IMR-90 (cell line): ENCODE measurements at regions not wholly inside any gene's neighbourhood (a gene's known extent, or its start where the extent isn't known, plus 50 kb on each side); places are given as distances from the start of the nearest gene placed in this dataset.
A peak's percentile ranks its signal among the peaks of the same experiment; 100 is the strongest.

Experiments
- ATAC-seq: fragments of 200-7000 bp; cut with Tn5 transposase; 2 replicates; pipeline ENCODE4 v1.9.1; 2020; ENCODE audit warnings: low read depth, mild to moderate bottlenecking, moderate library complexity
- BruUV-seq: library from RNA; stranded (reverse); fragments of 400-500 nt; replicated peaks from 2 replicates; lab custom pipeline; 2021; lab: Mats Ljungman, UMichigan
- CTCF ChIA-PET: fragments of 300-600 bp; formaldehyde crosslinking; extraction: SDS; loops from one replicate; lab custom pipeline; 2021; ENCODE audit warnings: antibody characterized with exemption; lab: Yijun Ruan, JAX
- POLR2A ChIA-PET: fragments of 300-600 bp; sonication (Branson Sonifier 250); formaldehyde crosslinking; loops from one replicate; lab custom pipeline; 2022; ENCODE audit warnings: antibody characterized with exemption; ENCODE audit not compliant: unreplicated experiment; lab: Charles Lee
- DNase-seq: peaks from one replicate; pipeline ENCODE4 v3.0.0; 2013
- H2AFZ ChIP-seq: replicated peaks from 2 replicates; pipeline ENCODE3; 2013; ENCODE audit warnings: low read length, mild to moderate bottlenecking; ENCODE audit not compliant: poor library complexity
- H2AK5ac ChIP-seq: 2 replicates; pipeline ENCODE4 v1.6.1; 2013; ENCODE audit warnings: low read depth, low read length, inconsistent platforms
- H2AK9ac ChIP-seq: replicated peaks from 2 replicates; pipeline ENCODE3; 2013; ENCODE audit warnings: mild to moderate bottlenecking, low read depth, low read length, moderate library complexity; ENCODE audit not compliant: poor library complexity
- H2BK120ac ChIP-seq: 2 replicates; pipeline ENCODE4 v1.6.1; 2013; ENCODE audit warnings: low read depth, low read length, inconsistent platforms
- H2BK15ac ChIP-seq: 3 replicates; pipeline ENCODE4 v1.6.1; 2013; ENCODE audit warnings: low read depth, low read length, inconsistent platforms
- H2BK20ac ChIP-seq: 2 replicates; pipeline ENCODE4 v1.6.1; 2013; ENCODE audit warnings: low read depth, mild to moderate bottlenecking, inconsistent platforms, low read length, moderate library complexity
- H2BK5ac ChIP-seq: 2 replicates; pipeline ENCODE4 v1.6.1; 2013; ENCODE audit warnings: mild to moderate bottlenecking, low read depth, low read length, inconsistent platforms; ENCODE audit not compliant: poor library complexity, severe bottlenecking
- H3K14ac ChIP-seq: replicated peaks from 2 replicates; pipeline ENCODE4 v1.6.1; 2013; ENCODE audit warnings: low read depth, low read length, inconsistent platforms
- H3K18ac ChIP-seq: 2 replicates; pipeline ENCODE4 v1.6.1; 2013; ENCODE audit warnings: low read depth, low read length, control low read depth
- H3K23ac ChIP-seq: 2 replicates; pipeline ENCODE4 v1.6.1; 2013; ENCODE audit warnings: low read depth, low read length, inconsistent platforms
- H3K27ac ChIP-seq: 2 replicates; pipeline ENCODE4 v1.5.1; 2013; ENCODE audit warnings: mild to moderate bottlenecking, control low read depth, low read length; ENCODE audit not compliant: insufficient read depth
- H3K27me3 ChIP-seq: 2 replicates; pipeline ENCODE4 v1.6.1; 2013; ENCODE audit warnings: low read length; ENCODE audit not compliant: control insufficient read depth, insufficient read depth
- H3K36me3 ChIP-seq: 2 replicates; pipeline ENCODE4 v1.6.1; 2013; ENCODE audit warnings: low read length, mixed read lengths; ENCODE audit not compliant: control insufficient read depth, insufficient read depth
- H3K4ac ChIP-seq: 2 replicates; pipeline ENCODE4 v1.6.1; 2013; ENCODE audit warnings: low read depth, low read length, inconsistent platforms
- H3K4me1 ChIP-seq: 2 replicates; pipeline ENCODE4 v1.6.1; 2013; ENCODE audit warnings: low read length, mixed read lengths; ENCODE audit not compliant: control insufficient read depth, insufficient read depth
- H3K4me2 ChIP-seq: 2 replicates; pipeline ENCODE4 v1.6.1; 2013; ENCODE audit warnings: low read depth, mild to moderate bottlenecking, control low read depth, low read length, moderate library complexity
- H3K4me3 ChIP-seq: 2 replicates; pipeline ENCODE4 v1.5.1; 2013; ENCODE audit warnings: low read depth, mild to moderate bottlenecking, control low read depth, low read length, moderate library complexity; ENCODE audit not compliant: insufficient read depth
- H3K56ac ChIP-seq: 2 replicates; pipeline ENCODE4 v1.6.1; 2013; ENCODE audit warnings: low read length, inconsistent platforms; ENCODE audit not compliant: insufficient read depth; ENCODE audit errors: extremely low read depth
- H3K79me1 ChIP-seq, 2 experiments: 2 replicates each; pipeline ENCODE4 v1.6.1; 2013; ENCODE audit warnings: low read length in 2 of 2, inconsistent platforms in 1 of 2, low read depth in 1 of 2
- H3K9ac ChIP-seq: 2 replicates; pipeline ENCODE4 v1.6.1; 2013; ENCODE audit warnings: low read depth, low read length, control low read depth
- H3K9me1 ChIP-seq: 2 replicates; pipeline ENCODE4 v1.6.1; 2013; ENCODE audit warnings: low read length, inconsistent platforms; ENCODE audit not compliant: insufficient read depth
- H3K9me3 ChIP-seq: 2 replicates; pipeline ENCODE4 v1.6.1; 2013; ENCODE audit warnings: low read length; ENCODE audit not compliant: control insufficient read depth, insufficient read depth
- H4K20me1 ChIP-seq: 2 replicates; pipeline ENCODE4 v1.6.1; 2013; ENCODE audit warnings: low read length, inconsistent platforms; ENCODE audit not compliant: insufficient read depth
- H4K5ac ChIP-seq: 2 replicates; pipeline ENCODE4 v1.6.1; 2013; ENCODE audit warnings: mild to moderate bottlenecking, low read depth, low read length, control low read depth
- H4K8ac ChIP-seq, 2 experiments: 2 replicates each; pipeline ENCODE4 v1.6.1; 2013; ENCODE audit warnings: low read depth in 2 of 2, low read length in 2 of 2, control low read depth in 1 of 2, inconsistent platforms in 1 of 2
- H4K91ac ChIP-seq: 2 replicates; pipeline ENCODE4 v1.6.1; 2013; ENCODE audit warnings: low read depth, low read length, inconsistent platforms; ENCODE audit not compliant: insufficient read depth
- RFX5 ChIP-seq: IDR thresholded peaks from 2 replicates; pipeline ENCODE4 v1.8.0; 2012; ENCODE audit warnings: low read depth, mild to moderate bottlenecking, low read length, moderate library complexity
- WGBS, 2 experiments: methylation state at CpG; one replicate each; pipeline versions ENCODE4 v1.1.5 to v1.1.7; 2013; ENCODE audit warnings: missing lambda C conversion rate in 2 of 2; ENCODE audit not compliant: insufficient read length in 1 of 2; ENCODE audit errors: extremely low coverage in 2 of 2; 5-methylcytosine and 5-hydroxymethylcytosine counted together
- dilution Hi-C: fragments of 300-500 bp; cut with HindIII; formaldehyde crosslinking; loops from one replicate; pipeline ENCODE4 v1.14.3; 2018; ENCODE audit warnings: low sequenced_read_pairs; ENCODE audit not compliant: unreplicated experiment
- in situ Hi-C: fragments of 300-500 bp; cut with MboI; formaldehyde crosslinking; loops from 3 replicates; pipeline ENCODE4 v1.14.3; 2019; ENCODE audit warnings: low sequenced_read_pairs, inconsistent platforms, mixed read lengths
- intact Hi-C: fragments of 100-400 bp; cut with micrococcal nuclease; formaldehyde crosslinking; loops from 2 replicates; pipeline ENCODE4 v1.10.0; 2022

- H3K9ac ChIP-seq: no peak overlapping the region
- H2BK15ac ChIP-seq: no peak overlapping the region
- no peaks in the 10 kb centered on the region for H3K36me3 ChIP-seq
- H4K20me1 ChIP-seq: no peaks in the 10 kb centered on the region
- H3K27me3 ChIP-seq: no peaks in the 10 kb centered on the region
- H3K4me1 ChIP-seq: peaks cover 3% of the 10 kb centered on the region; the same call in 1 of the 2 replicates
- no peak overlapping the region for H3K4me3 ChIP-seq
- H3K4ac ChIP-seq: 0 out of 2 replicates have a peak overlapping the region, but pooled peaks have one; percentile 27
- no peak for ATAC-seq
- H4K8ac ChIP-seq: no peak overlapping the region; a peak in 1 of 4 replicates
- no peaks in the 10 kb centered on the region for H3K9me3 ChIP-seq
- dilution Hi-C loops (no loop called here), in situ Hi-C loops (no loop called here), intact Hi-C loops (no loop called here)
- ChIA-PET CTCF (interaction anchor here (0.6 to 0.7 kb wide), 2 partner anchors 95 to 860 kb away, joined by 3 to 4 read pairs; no protein-coding TSS in a partner anchor), POLR2A (no interaction called here)
- H4K5ac ChIP-seq: no peak overlapping the region; the same call in 1 of the 2 replicates
- H3K27ac ChIP-seq: peak overlapping the region; percentile 32; the same call in 1 of the 2 replicates
- WGBS, 2 experiments: no CpG with 5 or more reads among the region's 2 CpGs
- no peak overlapping the region for H2AK9ac ChIP-seq
- no peak overlapping the region for H3K23ac ChIP-seq
- H2BK5ac ChIP-seq: no peak overlapping the region
- H3K4me2 ChIP-seq: no peak overlapping the region
- no peaks in the 10 kb centered on the region for H3K9me1 ChIP-seq
- H2AFZ ChIP-seq: no peak overlapping the region
- peak overlapping the region; percentile 13; the same call in 1 of the 2 replicates for H3K18ac ChIP-seq
- no peak overlapping the region for H3K56ac ChIP-seq
- BruUV-seq: no TSS peak
- TF ChIP-seq RFX5: no peak
- no peak for DNase-seq
- no peak overlapping the region for H2BK20ac ChIP-seq
- no peak overlapping the region for H2AK5ac ChIP-seq
- peak overlapping the region; percentile 37; the same call in 1 of the 2 replicates for H2BK120ac ChIP-seq
- H4K91ac ChIP-seq: no peak overlapping the region
- no peaks in the 10 kb centered on the region for H3K79me1 ChIP-seq
- no peak overlapping the region for H3K14ac ChIP-seq
These were observed 55.0 kb upstream of the RGS5 start for GRCh38 chr1:163257763-163258162.
